GM12875 (cell line): ENCODE measurements at regions not wholly inside any gene's neighbourhood (a gene's known extent, or its start where the extent isn't known, plus 50 kb on each side); places are given as distances from the start of the nearest gene placed in this dataset.

Experiments
- H3K4me3 ChIP-seq: one replicate; pipeline ENCODE4 v1.5.1; 2011; ENCODE audit warnings: low read depth, low read length, control low read depth
- TF ChIP-seq, protein P1 (sequence below): IDR thresholded peaks from 2 replicates; pipeline ENCODE4 v1.5.1; 2011; ENCODE audit warnings: low read depth, mild to moderate bottlenecking, control low read depth, inconsistent platforms, low read length, moderate library complexity, borderline replicate concordance; ENCODE audit not compliant: insufficient read depth

DNA sequence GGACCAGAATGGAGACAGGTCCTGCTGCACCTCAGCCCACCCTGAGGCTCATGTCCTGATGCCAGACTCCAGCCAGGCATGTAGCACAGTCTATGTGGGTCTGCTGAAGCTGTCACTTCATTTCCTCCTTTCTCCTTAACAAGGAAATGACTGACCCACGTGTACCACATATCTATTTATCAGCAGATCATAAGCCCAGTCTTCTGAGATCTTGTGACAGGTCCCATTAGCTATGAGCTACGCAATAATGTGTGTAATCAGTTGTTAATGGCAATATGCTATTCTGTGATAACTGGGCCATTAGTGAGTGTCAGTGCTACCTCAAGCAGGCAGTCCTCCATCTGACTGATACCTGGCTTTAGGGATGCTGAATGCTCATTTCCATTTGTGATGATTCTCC is 615.3 kb downstream of the BCL11A start:
- TF ChIP-seq, protein P1, sequence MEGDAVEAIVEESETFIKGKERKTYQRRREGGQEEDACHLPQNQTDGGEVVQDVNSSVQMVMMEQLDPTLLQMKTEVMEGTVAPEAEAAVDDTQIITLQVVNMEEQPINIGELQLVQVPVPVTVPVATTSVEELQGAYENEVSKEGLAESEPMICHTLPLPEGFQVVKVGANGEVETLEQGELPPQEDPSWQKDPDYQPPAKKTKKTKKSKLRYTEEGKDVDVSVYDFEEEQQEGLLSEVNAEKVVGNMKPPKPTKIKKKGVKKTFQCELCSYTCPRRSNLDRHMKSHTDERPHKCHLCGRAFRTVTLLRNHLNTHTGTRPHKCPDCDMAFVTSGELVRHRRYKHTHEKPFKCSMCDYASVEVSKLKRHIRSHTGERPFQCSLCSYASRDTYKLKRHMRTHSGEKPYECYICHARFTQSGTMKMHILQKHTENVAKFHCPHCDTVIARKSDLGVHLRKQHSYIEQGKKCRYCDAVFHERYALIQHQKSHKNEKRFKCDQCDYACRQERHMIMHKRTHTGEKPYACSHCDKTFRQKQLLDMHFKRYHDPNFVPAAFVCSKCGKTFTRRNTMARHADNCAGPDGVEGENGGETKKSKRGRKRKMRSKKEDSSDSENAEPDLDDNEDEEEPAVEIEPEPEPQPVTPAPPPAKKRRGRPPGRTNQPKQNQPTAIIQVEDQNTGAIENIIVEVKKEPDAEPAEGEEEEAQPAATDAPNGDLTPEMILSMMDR, result no peak

GRCh38 chr2:59936048-59936447 is 617.4 kb downstream of the BCL11A start:
- no peak overlapping the region for H3K4me3 ChIP-seq
- TF ChIP-seq, protein P1, result no peak

More for the DNA sequence above, 615.3 kb downstream of the BCL11A start:
- no peak overlapping the region for H3K4me3 ChIP-seq

DNA sequence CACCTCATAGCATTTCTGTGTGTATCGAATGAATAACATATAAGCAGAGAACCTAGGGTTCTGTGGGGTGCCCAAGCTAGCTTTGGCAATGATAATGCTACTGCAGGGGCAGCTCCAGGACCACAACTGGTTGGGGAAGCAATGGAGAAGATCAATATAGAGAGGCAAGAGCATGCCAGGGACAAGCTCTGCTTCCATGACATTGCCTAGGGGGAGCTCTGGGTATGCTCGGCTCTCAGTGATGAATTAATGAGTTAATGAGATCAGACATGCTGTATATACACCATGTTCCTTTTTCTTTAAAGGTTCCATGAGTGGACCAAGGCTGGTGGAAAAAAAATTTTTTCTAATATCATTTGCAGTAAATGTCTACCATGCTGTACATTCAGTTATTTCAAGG is 618.4 kb downstream of the BCL11A start:
- TF ChIP-seq, protein P1, result no peak
- H3K4me3 ChIP-seq, result no peak overlapping the region

DNA sequence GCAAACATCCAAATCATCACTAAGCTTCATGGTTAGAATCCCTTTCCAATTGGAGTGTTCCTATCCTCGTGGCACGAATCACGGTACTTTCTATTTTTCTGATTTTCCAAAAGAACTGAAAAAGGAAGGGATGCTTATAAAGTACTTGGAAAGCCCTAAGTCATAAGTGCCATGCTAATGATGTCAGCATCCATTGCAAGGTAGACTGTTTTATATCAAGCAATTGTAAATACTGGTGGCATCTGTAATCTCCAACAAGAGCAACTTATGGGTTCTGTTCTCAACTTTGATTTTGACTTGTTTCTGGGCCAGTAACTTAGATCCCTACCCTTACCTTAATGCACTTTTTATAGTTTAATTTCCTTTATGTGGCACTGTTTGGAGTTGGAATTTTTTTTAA is 619.5 kb downstream of the BCL11A start:
- no peak overlapping the region for H3K4me3 ChIP-seq
- TF ChIP-seq, protein P1, result no peak

DNA sequence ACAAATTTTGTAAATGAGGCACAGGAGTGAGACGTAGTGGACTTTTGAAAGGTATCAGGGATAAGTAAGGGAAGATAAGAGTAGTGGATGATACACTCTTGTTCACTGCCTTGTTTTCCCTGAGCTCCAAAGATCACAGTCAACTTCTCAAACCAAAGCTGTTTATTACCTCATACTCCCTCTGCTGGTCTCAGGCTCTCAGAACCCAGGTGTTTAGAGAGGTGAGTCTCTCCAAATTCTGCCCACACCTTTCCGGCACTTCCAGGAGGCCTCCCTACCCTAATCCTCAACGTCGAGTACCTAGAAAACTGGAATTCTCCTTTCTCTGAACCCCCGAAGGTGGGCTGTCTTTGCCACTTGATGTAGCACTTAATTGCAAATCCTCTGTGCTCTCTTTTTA is 621.1 kb downstream of the BCL11A start:
- H3K4me3 ChIP-seq, result no peak overlapping the region
- TF ChIP-seq, protein P1, result no peak

GRCh38 chr2:59930430-59930829 is 623.0 kb downstream of the BCL11A start:
- TF ChIP-seq, protein P1, result no peak

GRCh38 chr2:59926731-59927130 is 626.7 kb downstream of the BCL11A start:
- TF ChIP-seq, protein P1, result no peak
- no peak overlapping the region for H3K4me3 ChIP-seq

More at GRCh38 chr2:59930430-59930829, 623.0 kb downstream of the BCL11A start:
- H3K4me3 ChIP-seq, result no peak overlapping the region
